BLaER1 (cell line): ENCODE measurements at regions not wholly inside any gene's neighbourhood (a gene's known extent, or its start where the extent isn't known, plus 50 kb on each side); places are given as distances from the start of the nearest gene placed in this dataset.
A peak's percentile ranks its signal among the peaks of the same experiment; 100 is the strongest.

Source experiments
- H3K27ac ChIP-seq: shearing (Covaris generic); formaldehyde crosslinking; 2 replicates; pipeline ENCODE4 v1.8.1; 2022
- H3K27me3 ChIP-seq: shearing (Covaris generic); formaldehyde crosslinking; 2 replicates; pipeline ENCODE4 v1.8.1; 2022
- H3K36me3 ChIP-seq: shearing (Covaris generic); formaldehyde crosslinking; 2 replicates; pipeline ENCODE4 v1.8.1; 2022
- H3K4me1 ChIP-seq: shearing (Covaris generic); formaldehyde crosslinking; 2 replicates; pipeline ENCODE4 v1.8.1; 2022
- H3K4me2 ChIP-seq: shearing (Covaris generic); formaldehyde crosslinking; 2 replicates; pipeline ENCODE4 v1.8.1; 2022
- H3K4me3 ChIP-seq: shearing (Covaris generic); formaldehyde crosslinking; 2 replicates; pipeline ENCODE4 v1.8.1; 2022
- H3K9ac ChIP-seq: shearing (Covaris generic); formaldehyde crosslinking; 2 replicates; pipeline ENCODE4 v1.8.1; 2022
- H3K9me3 ChIP-seq: shearing (Covaris generic); formaldehyde crosslinking; 2 replicates; pipeline ENCODE4 v1.8.1; 2022
- H4K20me1 ChIP-seq: shearing (Covaris generic); formaldehyde crosslinking; 2 replicates; pipeline ENCODE4 v1.8.1; 2022
- Cebpa-rat ChIP-seq: shearing (Covaris generic); IDR thresholded peaks from 2 replicates; pipeline ENCODE4 v1.8.1; 2022

GRCh38 chr3:110101361-110101760 is 764.0 kb upstream of the DPPA4 start:
- Histone ChIP-seq H3K4me3 (no peak overlapping the region), H3K9ac (no peak overlapping the region), H3K9me3 (no peaks in the 10 kb centered on the region), H3K4me1 (no peaks in the 10 kb centered on the region), H4K20me1 (no peaks in the 10 kb centered on the region), H3K4me2 (no peak overlapping the region), H3K27me3 (no peaks in the 10 kb centered on the region), H3K27ac (no peak overlapping the region), H3K36me3 (no peaks in the 10 kb centered on the region)
- TF ChIP-seq Cebpa-rat: no peak

- no peaks in the 10 kb centered on the region for H3K4me1 ChIP-seq
- no peak overlapping the region for H3K27ac ChIP-seq
- no peaks in the 10 kb centered on the region for H3K36me3 ChIP-seq
- H3K4me2 ChIP-seq: no peak overlapping the region
- no peaks in the 10 kb centered on the region for H3K9me3 ChIP-seq
- no peak overlapping the region for H3K4me3 ChIP-seq
- no peaks in the 10 kb centered on the region for H3K27me3 ChIP-seq
- no peak overlapping the region for H3K9ac ChIP-seq
- no peak for TF ChIP-seq Cebpa-rat
- no peaks in the 10 kb centered on the region for H4K20me1 ChIP-seq
These were observed 769.5 kb upstream of the DPPA4 start for GRCh38 chr3:110106805-110107204.

GRCh38 chr3:110123946-110124345 is 786.6 kb upstream of the DPPA4 start:
- H3K4me2 ChIP-seq: no peak overlapping the region
- no peaks in the 10 kb centered on the region for H3K27me3 ChIP-seq
- no peak overlapping the region for H3K4me3 ChIP-seq
- no peak overlapping the region for H3K9ac ChIP-seq
- no peaks in the 10 kb centered on the region for H3K9me3 ChIP-seq
- no peaks in the 10 kb centered on the region for H3K36me3 ChIP-seq
- H3K4me1 ChIP-seq: no peaks in the 10 kb centered on the region
- no peak for TF ChIP-seq Cebpa-rat
- H4K20me1 ChIP-seq: no peaks in the 10 kb centered on the region
- H3K27ac ChIP-seq: no peak overlapping the region

GRCh38 chr3:110126065-110126464 is 788.7 kb upstream of the DPPA4 start:
- Histone ChIP-seq H4K20me1 (no peaks in the 10 kb centered on the region), H3K4me1 (no peaks in the 10 kb centered on the region), H3K27me3 (no peaks in the 10 kb centered on the region), H3K9ac (no peak overlapping the region), H3K36me3 (no peaks in the 10 kb centered on the region), H3K27ac (no peak overlapping the region), H3K4me2 (no peak overlapping the region), H3K4me3 (no peak overlapping the region), H3K9me3 (no peaks in the 10 kb centered on the region)
- no peak for TF ChIP-seq Cebpa-rat

GRCh38 chr3:110133971-110134370 is 796.6 kb upstream of the DPPA4 start:
- H3K9ac ChIP-seq: no peak overlapping the region
- no peaks in the 10 kb centered on the region for H3K36me3 ChIP-seq
- H3K9me3 ChIP-seq: no peaks in the 10 kb centered on the region
- no peak overlapping the region for H3K4me3 ChIP-seq
- no peak overlapping the region for H3K27ac ChIP-seq
- no peak overlapping the region for H3K4me2 ChIP-seq
- no peaks in the 10 kb centered on the region for H3K27me3 ChIP-seq
- no peak for TF ChIP-seq Cebpa-rat
- no peaks in the 10 kb centered on the region for H4K20me1 ChIP-seq
- no peaks in the 10 kb centered on the region for H3K4me1 ChIP-seq

GRCh38 chr3:110139048-110139447 is 801.7 kb upstream of the DPPA4 start:
- Histone ChIP-seq H3K4me3 (no peak overlapping the region), H3K36me3 (no peaks in the 10 kb centered on the region)
- no peak for TF ChIP-seq Cebpa-rat

GRCh38 chr3:110139821-110140220 is 802.5 kb upstream of the DPPA4 start:
- H4K20me1 ChIP-seq: no peaks in the 10 kb centered on the region
- no peaks in the 10 kb centered on the region for H3K9me3 ChIP-seq
- H3K9ac ChIP-seq: no peak overlapping the region
- H3K4me1 ChIP-seq: no peaks in the 10 kb centered on the region
- TF ChIP-seq Cebpa-rat: no peak
- no peak overlapping the region for H3K4me3 ChIP-seq
- H3K4me2 ChIP-seq: no peak overlapping the region
- H3K36me3 ChIP-seq: no peaks in the 10 kb centered on the region
- H3K27me3 ChIP-seq: no peaks in the 10 kb centered on the region
- H3K27ac ChIP-seq: no peak overlapping the region

More at GRCh38 chr3:110139048-110139447, 801.7 kb upstream of the DPPA4 start:
- Histone ChIP-seq H3K4me2 (no peak overlapping the region), H4K20me1 (no peaks in the 10 kb centered on the region), H3K4me1 (no peaks in the 10 kb centered on the region), H3K27me3 (no peaks in the 10 kb centered on the region), H3K9ac (no peak overlapping the region), H3K27ac (no peak overlapping the region), H3K9me3 (no peaks in the 10 kb centered on the region)

- H4K20me1 ChIP-seq: no peaks in the 10 kb centered on the region
- H3K4me2 ChIP-seq: no peak overlapping the region
- TF ChIP-seq Cebpa-rat: no peak
- no peaks in the 10 kb centered on the region for H3K9me3 ChIP-seq
- H3K36me3 ChIP-seq: no peaks in the 10 kb centered on the region
- H3K27me3 ChIP-seq: no peaks in the 10 kb centered on the region
- no peak overlapping the region for H3K27ac ChIP-seq
- H3K4me1 ChIP-seq: no peaks in the 10 kb centered on the region
- H3K4me3 ChIP-seq: no peak overlapping the region
- no peak overlapping the region for H3K9ac ChIP-seq
These were observed 812.4 kb upstream of the DPPA4 start for GRCh38 chr3:110149763-110150162.

- Histone ChIP-seq H3K4me1 (peaks cover 10% of the 10 kb centered on the region), H3K9me3 (no peaks in the 10 kb centered on the region), H3K27me3 (no peaks in the 10 kb centered on the region), H3K27ac (no peak overlapping the region), H3K4me2 (peak overlapping the region; percentile 19), H4K20me1 (no peaks in the 10 kb centered on the region), H3K9ac (no peak overlapping the region), H3K36me3 (no peaks in the 10 kb centered on the region), H3K4me3 (no peak overlapping the region)
- TF ChIP-seq Cebpa-rat: no peak
These were observed 819.9 kb upstream of the DPPA4 start for GRCh38 chr3:110157221-110157620.

GRCh38 chr3:110164632-110165369 is 827.5 kb upstream of the DPPA4 start:
- Histone ChIP-seq H3K4me2 (no peak overlapping the region), H3K27ac (no peak overlapping the region)

GRCh38 chr3:110165370-110165743 is 828.0 kb upstream of the DPPA4 start:
- Histone ChIP-seq H3K9ac (no peak overlapping the region), H3K4me3 (no peak overlapping the region), H3K36me3 (no peaks in the 10 kb centered on the region), H3K27ac (no peak overlapping the region), H3K4me2 (no peak overlapping the region), H3K4me1 (no peaks in the 10 kb centered on the region), H3K27me3 (no peaks in the 10 kb centered on the region), H4K20me1 (no peaks in the 10 kb centered on the region), H3K9me3 (no peaks in the 10 kb centered on the region)
- no peak for TF ChIP-seq Cebpa-rat

More at GRCh38 chr3:110164632-110165369, 827.5 kb upstream of the DPPA4 start:
- Histone ChIP-seq H3K4me3 (no peak overlapping the region), H3K36me3 (no peaks in the 10 kb centered on the region), H3K9me3 (no peaks in the 10 kb centered on the region), H3K9ac (no peak overlapping the region), H4K20me1 (no peaks in the 10 kb centered on the region), H3K27me3 (no peaks in the 10 kb centered on the region), H3K4me1 (no peaks in the 10 kb centered on the region)
- no peak for TF ChIP-seq Cebpa-rat
